ENCODE measurements at regions not wholly inside any gene's neighbourhood (a gene's known extent, or its start where the extent isn't known, plus 50 kb on each side); places are given as distances from the start of the nearest gene placed in this dataset.
A peak's percentile ranks its signal among the peaks of the same experiment; 100 is the strongest.

DNA sequence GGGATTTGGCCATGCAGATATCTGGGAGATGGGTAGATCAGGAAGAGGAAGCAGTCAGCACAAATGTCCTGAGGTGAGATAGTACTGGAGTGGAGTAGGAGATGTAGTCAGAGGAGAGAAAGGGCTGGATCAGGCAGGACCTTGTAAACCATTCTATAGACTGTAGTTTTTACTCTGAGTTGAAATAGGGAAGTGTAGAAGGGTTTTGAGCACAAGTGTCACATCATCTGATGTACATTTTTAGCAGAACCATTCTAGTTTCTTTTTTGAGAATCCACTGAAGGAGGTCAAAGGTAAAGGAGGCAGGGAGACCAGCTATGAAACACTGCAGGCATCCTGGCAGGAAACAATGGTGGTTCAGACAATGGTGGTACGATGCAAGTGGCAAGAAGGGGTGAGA, 194.6 kb upstream of the RRP15 start:
- DNase-seq (ENCODE audit: missing footprints) (no peak), ATAC-seq (no peak)
- intact Hi-C loops (cut with DNase I), result no loop called here

DNA sequence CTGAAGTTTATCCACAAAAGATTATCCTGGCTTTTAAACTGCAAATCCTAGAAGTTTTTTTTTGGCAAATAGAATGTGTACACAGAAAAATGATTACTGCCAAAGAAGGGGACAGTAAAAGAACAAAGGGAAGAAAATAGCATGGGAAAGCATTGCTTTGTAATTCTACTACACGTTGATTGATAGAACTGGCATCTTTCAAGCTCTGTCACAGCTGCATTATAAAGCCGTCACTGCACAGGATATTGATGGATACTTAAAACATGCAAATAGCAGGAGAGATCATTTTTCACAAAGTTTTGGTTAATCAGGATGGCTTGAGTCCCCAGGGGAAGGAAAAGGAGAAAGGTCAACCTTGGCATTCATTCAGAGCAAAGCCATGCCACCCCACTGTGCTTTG, 183.7 kb upstream of the RRP15 start:
- DNase-seq (ENCODE audit: missing footprints) (no peak), ATAC-seq (no peak)
- intact Hi-C loops (cut with DNase I), result no loop called here

DNA sequence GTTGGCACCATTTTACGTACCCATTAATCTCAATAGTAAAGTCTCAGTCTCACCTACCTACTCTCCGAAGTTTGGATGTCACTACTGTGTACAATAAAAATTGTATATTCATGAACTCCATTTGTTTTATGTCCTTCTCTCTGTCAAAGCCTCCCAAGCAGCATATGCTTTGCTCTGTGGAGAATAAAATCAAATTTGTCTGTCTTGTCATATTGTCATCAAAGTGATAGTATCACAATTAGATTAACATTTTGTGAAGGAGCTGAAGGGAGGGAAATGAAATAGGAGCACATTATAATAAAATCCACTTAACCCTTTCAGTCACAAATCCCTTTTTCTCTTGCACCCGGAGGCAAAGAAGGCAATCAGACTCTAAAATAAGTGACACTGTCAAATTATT, 177.1 kb upstream of the RRP15 start:
- ATAC-seq, result no peak

DNA sequence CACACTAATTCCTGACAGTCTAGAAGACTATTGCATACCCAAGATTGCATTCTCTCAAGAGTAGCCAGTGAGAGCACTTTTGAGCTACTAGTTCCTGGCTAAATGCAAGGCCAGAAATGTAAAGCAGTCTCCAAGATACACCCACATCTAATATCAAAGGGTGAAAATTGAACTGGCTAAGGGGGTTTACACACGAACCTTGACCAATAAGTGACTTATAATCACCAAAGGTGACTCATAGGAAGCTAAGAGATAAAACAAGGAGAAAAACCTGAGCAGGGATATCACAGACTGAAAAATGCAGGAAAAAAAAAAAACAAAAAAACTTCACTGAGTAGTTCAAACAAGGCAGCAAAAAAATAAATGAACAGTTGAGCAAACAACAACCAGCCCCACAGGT, 172.2 kb upstream of the RRP15 start:
- ATAC-seq (no peak), DNase-seq (ENCODE audit: missing footprints) (no peak)
- intact Hi-C loops (cut with DNase I), result no loop called here

More for the DNA sequence above, 177.1 kb upstream of the RRP15 start:
- intact Hi-C loops (cut with DNase I), result no loop called here
- DNase-seq (ENCODE audit: missing footprints), result no peak

DNA sequence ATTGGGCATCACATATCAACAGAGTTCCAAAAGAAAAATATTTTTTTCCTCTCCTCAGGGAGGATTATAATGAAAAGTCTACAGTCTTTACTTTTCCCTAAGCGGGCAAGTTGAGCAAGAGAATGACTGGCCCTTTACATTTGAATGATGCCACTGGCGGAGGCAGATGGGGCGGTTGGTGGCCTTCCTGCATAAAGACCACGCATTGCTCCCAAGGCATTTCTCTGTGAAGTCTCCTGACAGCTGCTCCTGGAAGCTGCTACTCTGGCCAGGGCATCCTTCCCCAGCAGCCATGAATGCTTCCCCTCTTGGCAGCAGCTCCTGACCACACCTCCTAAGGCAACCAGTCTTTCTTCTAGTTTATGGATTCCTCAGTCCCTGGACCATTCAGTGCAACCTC, 161.1 kb upstream of the RRP15 start:
- DNase-seq (ENCODE audit: missing footprints), result no peak

DNA sequence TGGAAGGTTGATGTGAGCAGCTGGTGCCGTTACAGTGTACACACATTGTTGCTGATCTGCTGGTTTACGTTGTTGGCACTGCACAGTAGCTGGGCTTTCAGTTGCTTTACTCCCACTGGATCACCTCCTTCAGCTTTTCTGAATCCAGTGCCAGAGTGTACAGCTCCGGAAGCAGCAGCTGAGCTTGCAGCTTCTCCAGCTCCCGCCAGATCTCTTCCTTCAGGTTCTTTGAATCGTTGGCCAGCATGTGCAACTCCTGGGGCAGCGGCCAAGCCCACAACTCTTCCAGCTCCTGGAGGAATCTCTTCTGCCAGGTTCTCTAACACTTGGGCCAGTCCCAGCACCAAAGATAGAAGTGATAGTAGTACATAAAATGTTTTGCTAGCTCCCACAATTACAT, 149.7 kb upstream of the RRP15 start:
- no peak for ATAC-seq
- DNase-seq (ENCODE audit: missing footprints), result no peak
- intact Hi-C loops (cut with DNase I), result no loop called here

More for the DNA sequence above, 161.1 kb upstream of the RRP15 start:
- ATAC-seq, result no peak
- intact Hi-C loops (cut with DNase I), result no loop called here

DNA sequence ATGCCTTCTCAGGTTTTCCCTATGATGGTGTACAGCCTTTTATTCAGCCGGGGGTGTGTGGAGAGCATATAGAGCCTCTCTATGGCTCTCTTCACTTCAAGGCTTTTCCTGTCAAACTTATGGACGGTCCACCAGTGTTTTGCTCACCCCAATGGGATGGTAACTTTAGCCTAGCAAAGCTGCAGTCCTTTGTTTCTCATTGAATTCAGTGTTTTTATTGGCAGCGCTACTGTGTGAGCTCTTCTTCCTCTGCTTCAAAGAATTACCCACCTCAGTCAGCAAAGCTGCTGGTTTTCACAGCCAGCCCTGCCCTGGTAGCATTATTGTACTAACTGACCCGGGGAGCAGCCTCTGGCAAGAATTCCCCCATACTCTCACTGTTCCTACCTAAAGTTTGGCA, 145.3 kb upstream of the RRP15 start:
- intact Hi-C loops (cut with DNase I), result no loop called here
- DNase-seq (ENCODE audit: missing footprints) (no peak), ATAC-seq (no peak)

DNA sequence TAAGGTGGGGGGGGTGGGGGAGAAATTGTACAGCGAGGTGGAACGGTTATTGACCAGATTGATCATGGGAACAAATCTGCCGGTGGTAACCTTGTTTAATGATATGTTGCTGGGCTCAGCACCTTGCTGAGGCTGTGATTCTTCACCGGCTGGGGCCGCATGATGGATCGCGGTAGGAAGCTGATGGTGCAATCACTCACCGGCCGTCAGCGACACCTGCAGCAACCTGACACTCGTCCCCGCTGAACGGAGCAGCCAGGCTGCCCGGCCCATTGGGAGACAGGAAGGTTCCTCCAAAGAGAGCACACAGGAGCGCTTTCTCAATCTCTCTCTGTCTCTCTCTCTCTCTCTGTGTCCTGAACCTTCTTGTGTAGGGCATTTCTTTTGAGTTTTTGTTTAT, 128.5 kb upstream of the RRP15 start:
- ATAC-seq, result peak; percentile 54
- peak; percentile 75 for DNase-seq (ENCODE audit: missing footprints)
- intact Hi-C loops (cut with DNase I), result no loop called here

DNA sequence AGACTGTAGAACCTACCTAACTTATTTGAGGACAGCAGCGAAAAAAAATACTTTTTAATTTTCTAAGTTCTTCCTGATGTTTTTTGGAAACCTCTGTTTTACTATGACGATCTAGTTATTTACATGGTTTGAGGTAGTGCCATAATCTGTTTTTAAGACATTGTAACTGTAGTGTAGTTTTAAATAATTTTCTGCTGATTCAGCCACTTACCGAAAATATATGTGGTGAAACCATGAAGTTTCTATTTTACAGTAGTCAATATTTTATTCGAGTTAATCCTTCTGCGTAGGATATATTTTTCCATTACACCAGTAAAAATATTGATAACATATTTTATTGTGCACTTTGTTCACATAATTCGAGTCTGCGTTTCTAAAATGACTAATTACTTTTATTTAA, 121.7 kb upstream of the RRP15 start:
- ATAC-seq, result no peak
- intact Hi-C loops (cut with DNase I), result no loop called here
- no peak for DNase-seq (ENCODE audit: missing footprints)

DNA sequence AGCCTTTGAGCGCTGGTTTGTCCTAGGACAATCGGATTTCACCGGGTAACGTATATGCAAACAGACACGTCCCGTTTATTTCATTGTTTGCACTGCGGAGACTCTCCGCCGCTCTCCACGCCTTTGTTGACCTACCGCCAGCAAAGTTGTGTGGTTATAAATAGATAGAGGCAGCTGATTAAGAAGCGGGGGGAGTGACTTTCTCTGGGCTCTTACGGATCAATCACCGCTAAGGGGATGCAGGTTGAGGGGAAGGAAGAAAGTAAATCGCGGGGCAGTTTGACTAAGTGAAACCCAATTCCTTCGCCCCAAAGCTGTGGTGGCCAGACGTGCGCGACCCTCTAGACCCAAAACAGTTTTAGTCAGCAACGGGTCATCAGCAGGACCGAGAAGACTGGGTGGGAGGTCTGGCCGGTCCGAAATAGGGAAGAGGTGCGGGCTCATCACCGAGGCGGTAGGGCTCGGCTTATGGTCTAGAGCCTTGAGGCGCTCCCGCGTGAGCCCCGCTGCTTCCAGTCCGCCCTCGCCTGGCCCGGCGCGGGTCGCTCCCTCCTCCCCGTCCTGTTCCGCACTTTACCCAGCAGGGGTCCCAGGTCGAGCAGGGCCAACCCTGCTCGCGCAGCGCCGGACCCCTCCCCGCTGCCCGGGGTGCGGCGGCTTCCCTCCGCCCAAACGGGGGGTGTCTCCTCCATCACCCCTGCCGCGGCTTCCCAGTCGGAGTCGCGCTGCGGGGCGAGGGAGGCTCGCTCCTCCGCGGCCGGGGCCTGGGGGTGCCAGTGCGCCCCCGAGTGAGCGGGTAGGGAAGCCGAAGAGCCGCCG, 120.8 kb upstream of the RRP15 start:
- intact Hi-C loops (cut with DNase I), result no loop called here

DNA sequence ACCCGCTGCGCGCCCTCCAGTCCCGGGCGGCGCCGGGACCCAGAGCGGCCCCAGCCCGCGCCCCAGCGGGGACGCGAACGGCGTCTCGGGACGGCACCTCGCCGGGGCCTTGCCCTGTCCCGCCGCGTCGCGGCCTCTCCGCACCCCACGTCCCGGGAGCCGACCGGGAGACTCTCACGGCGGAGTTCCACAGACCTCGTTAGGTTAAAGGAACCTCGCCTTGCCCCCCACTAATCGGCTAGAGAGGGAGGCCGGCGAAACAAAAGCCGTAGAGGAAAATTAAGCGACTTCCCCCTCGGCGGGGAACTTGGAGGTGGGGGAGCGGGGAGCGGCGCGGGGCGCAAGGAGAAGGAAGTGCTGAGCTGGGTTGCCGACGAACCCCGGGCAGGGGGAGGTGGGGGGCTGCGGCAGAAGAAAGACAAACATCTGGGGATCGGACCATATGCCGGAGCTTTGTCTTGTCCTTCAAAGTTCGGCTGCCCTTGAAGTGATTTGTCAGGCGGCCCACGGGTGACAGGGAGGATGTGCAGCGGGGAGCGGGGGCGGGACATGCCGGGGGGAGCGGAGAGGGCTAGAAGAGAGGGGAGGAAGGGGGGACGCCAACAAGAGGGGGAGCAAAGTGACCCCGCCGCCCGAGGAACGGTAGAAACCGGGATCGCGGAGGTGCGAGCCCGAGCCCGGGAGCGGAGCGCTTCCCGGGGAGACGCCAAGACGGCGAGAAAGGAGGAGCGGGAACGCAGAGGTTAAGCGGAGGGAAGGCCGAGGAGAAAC, 120.0 kb upstream of the RRP15 start:
- DNase-seq (ENCODE audit: missing footprints) (no peak), ATAC-seq (peak; percentile 79)
- intact Hi-C loops (cut with DNase I), result loop anchor here (5.0 kb wide), 1 partner anchor 273 kb away; no protein-coding TSS in a partner anchor

More for the DNA sequence above, 120.8 kb upstream of the RRP15 start:
- ATAC-seq, result peak; percentile 84
- DNase-seq (ENCODE audit: missing footprints), result peak; percentile 65

DNA sequence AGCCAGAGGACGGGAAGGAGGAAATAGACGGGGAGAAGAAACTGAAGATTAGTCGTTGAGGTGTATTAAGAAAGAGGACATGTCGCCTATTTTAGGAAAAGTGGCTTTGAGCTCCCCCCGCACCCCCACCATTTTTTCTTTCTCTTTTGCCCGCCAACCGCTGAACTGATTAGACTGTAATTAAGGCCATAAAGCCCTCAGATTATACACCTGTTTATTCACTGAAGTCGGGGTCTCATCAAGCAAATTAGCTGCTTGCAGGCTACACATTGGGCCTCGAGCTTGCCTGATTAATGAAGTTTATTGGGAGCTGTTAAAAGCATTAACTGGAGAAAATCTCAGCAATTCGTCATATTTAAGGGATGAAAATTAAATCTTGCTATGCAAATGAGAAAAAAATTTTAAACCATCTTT, 119.4 kb upstream of the RRP15 start:
- no peak for DNase-seq (ENCODE audit: missing footprints)
- intact Hi-C loops (cut with DNase I), result loop anchor here (5.0 kb wide), 1 partner anchor 273 kb away; no protein-coding TSS in a partner anchor
- ATAC-seq, result no peak

DNA sequence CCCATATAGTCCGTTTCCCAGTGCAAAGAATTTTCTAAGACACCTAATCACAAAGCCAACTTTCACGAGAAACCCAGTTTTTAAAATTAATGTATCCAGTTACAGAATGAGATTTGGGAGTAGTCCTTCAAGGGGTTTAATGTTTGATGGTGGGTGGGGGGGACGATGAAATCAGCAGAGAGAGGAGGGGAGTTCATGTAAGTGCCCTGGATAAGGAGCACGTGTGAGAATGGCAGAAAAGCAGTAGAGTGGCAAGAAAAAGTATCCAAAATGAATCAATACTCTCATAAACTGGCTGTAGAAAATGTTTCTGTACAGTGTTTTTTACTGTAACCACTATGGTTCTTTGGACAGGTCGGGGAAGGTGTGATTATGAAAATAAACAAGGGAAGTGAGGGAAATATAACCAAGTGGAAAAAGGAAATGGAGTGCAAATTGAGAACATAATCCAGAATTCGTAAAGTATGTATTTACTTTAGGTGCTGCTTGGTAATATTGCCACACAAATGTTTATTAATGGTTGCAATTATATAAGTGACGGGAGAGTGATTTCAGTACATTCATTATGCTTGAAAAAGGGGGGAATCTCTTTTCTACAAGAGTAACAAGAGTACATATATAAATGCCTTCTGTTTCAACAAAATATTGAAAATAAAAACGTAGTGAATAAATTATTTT, 118.7 kb upstream of the RRP15 start:
- ATAC-seq (no peak), DNase-seq (ENCODE audit: missing footprints) (no peak)
- intact Hi-C loops (cut with DNase I), result loop anchor here (5.0 kb wide), 1 partner anchor 274 kb away; no protein-coding TSS in a partner anchor

DNA sequence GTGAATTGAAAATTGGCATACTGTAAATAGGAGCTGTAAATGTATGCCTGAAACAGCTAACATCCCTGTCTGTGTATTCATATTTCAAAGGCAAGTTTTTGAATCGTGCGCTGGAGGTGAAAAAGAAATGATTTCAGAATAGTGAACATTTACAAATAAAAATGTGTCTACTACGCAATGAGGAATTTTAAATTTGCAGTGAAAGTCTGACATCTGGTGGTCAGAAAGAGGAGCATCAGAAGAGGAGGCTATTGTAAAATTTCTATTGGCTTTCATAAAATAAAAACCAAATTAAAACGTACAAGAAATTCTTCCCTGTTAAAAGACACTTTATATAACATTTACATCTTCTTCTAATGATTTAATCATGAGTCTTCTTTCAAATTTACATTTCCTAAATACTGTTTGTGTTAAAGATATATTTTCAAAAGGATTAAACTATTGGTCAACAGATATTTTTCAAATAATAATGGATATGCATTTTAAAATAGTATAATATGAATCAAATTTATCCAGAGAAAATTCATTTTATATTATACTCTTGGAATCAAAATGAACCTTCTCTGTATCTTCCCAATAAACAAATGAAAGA, 113.7 kb upstream of the RRP15 start:
- intact Hi-C loops (cut with DNase I), result no loop called here
- no peak for DNase-seq (ENCODE audit: missing footprints)
- no peak for ATAC-seq

DNA sequence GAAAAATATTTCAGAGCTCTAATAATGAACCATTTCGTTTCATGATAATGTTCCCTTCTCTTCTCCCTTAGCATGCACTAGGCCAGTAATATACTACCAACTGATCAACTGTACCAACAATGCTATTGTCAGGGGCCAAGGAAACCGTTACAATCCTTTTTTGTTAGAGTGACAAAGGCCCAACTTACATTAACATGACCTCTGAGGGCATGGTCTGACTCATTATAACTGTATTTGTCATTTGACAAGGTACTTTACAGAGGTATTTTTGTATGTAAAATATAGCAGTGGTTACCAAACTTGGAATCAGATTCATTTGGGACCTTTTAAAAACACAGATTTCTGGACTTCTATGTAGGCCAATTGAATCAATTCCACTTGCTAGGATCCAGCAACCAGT, 102.6 kb upstream of the RRP15 start:
- no peak for ATAC-seq
- intact Hi-C loops (cut with DNase I), result no loop called here
- no peak for DNase-seq (ENCODE audit: missing footprints)

DNA sequence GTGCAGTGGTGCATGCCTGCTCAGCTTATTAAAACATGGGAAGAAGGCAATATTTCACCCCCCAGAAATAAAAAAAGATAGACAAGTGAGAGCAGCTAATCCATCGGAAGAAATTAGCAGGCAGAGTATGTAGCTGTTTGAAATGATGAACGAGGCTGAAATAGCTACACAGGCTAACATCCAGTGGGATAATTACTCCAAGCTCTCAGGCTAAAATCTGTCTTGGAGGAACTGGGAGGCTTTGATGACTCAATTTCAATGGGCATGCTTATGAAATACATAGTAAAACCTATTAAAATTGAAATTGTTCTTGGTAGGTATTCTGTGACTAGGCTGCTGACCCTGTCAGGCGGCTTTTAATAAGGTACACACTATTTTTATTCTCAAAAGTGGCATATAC, 84.1 kb upstream of the RRP15 start:
- intact Hi-C loops (cut with DNase I), result no loop called here

DNA sequence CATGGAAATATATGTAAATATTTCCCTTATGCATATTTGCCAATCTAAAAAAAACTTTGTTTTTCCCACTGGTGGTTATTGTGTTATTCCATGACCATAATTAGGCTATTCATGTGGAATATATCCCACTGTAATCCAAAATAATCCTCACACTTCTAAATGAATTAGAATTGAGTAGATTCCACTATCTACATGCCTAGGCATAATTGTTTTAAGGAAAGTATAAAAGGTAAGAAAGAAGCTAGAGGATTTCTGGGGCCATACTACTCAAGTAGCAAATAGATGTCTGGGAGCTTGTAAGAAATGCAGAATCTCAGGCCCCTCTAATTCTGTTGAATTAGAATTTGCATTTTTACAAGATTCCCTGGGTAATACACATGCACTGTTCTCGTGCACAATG, 83.5 kb upstream of the RRP15 start:
- ATAC-seq, result no peak
- intact Hi-C loops (cut with DNase I), result no loop called here
- no peak for DNase-seq (ENCODE audit: missing footprints)

More for the DNA sequence above, 84.1 kb upstream of the RRP15 start:
- ATAC-seq (no peak), DNase-seq (ENCODE audit: missing footprints) (no peak)

DNA sequence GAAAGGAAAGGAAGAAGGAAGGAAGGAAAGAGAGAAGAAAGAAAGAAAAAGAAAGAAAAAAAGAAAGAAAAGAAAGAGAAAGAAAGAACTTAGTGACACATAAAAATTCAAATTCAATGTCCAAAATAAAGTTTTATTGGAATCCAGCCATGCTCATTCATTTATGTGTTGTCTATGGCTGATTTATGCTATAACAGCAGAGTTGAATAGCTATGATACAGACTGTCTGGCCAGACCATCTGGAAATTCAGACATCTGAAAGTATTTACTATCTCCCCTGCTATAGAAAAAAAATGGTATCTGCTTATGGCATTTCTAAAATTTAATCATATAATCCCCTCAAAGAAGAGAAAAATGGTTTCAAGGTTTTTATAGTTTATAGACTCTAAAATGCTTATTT, 79.4 kb upstream of the RRP15 start:
- no peak for ATAC-seq

DNA sequence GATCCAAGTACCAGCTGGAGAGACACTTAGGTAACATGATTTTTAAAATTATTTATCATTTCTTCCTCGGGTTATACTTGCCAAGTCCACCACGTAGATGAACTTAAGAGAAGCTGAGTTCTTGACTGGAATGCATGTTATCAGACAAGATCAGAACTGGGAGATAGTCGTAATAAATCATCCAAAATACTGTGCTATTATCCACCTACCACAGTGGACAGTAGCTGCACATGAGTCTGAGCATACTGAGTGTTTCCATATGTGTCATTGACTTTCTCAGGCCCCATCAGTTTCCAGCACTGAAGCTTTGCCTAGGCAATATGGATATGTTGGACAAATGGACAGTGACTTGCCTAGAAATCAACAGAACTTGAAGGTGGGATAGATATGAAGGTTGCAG, 77.9 kb upstream of the RRP15 start:
- intact Hi-C loops (cut with DNase I), result no loop called here
- ATAC-seq, result no peak
- no peak for DNase-seq (ENCODE audit: missing footprints)

More for the DNA sequence above, 79.4 kb upstream of the RRP15 start:
- intact Hi-C loops (cut with DNase I), result no loop called here
- DNase-seq (ENCODE audit: missing footprints), result no peak

Measured in Right ventricle myocardium inferior (tissue), 1 donor.